ENCODE measurements at regions not wholly inside any gene's neighbourhood (a gene's known extent, or its start where the extent isn't known, plus 50 kb on each side); places are given as distances from the start of the nearest gene placed in this dataset.

DNA sequence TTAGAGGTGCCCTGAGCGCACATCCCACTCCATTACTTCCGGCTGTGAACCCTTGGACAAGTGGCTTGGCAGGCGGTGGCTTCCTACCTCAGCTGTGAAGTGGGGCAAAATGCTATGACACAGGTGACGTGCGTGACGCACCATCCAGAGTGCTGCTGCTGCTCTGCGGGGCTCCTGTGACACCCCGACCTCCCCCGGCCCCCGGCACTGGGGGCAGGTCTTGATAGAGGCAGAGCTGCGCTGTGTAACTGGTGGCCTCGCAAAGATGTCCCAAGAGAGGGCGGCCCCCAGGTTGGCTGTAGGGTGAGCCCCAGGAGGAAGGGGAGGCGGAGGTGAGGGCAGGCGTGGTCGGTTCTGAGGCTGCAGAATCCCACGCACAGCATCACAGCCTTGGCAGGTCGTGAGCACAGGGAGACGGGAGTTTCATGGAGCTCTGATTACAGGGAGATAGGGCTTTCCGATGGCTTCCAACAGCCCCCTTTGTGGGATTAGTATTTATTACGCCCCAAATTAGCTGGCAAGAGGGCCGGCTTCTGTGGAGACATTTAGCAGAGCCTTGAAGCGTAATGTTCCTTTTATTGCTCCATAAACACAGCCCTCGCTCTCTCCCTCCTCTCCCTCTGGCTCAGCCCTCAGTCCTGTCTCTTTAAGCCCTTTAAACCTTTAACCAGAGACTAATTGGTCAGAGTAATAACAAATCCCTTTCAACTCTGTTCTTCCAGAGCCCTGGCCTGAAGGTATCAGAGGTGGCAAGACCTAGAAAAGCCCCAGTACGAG lies 328.1 kb downstream of the C16orf95 start:
- no peak for DNase-seq (ENCODE audit: low read depth in 2 of 3, low spot score in 1 of 3)

DNA sequence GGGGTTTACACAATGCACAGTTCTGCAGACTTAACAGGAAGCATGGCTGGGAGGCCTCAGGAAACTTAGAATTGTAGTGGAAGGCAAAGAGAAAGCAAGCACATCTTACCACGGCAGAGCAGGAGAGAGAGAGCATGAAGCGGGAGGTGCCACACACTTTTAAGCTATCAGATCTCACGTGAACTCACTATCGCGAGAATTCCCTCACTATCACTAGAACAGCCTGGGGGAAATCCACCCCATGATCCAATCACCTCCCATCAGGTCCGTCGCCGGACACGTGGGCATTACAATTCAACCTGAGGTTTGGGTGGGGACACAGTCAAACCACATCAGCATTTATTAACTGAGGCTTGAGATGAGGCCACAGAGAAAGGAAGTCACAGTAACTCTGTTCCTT lies 326.7 kb downstream of the C16orf95 start:
- DNase-seq (ENCODE audit: low read depth in 2 of 3, low spot score in 1 of 3), result no peak

DNA sequence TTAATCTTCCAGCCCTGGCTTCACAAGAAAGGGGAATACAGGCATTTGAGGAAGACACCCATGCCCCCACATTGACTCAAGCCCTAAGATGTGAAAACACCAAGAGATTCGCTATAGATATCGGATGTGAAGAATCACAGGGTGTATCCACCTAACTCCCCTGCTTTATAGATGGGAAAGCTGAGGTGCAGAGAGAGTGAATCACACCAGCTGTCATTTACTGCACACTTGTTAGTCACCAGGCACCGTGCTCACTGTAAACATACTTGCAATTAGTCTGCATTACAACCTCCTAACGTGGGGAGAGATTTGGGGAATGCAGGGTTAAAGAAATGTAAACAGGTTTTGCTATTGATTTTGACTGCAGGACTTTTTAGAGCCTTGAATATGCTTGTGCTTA lies 325.5 kb downstream of the C16orf95 start:
- DNase-seq (ENCODE audit: low read depth in 2 of 3, low spot score in 1 of 3), result no peak

DNA sequence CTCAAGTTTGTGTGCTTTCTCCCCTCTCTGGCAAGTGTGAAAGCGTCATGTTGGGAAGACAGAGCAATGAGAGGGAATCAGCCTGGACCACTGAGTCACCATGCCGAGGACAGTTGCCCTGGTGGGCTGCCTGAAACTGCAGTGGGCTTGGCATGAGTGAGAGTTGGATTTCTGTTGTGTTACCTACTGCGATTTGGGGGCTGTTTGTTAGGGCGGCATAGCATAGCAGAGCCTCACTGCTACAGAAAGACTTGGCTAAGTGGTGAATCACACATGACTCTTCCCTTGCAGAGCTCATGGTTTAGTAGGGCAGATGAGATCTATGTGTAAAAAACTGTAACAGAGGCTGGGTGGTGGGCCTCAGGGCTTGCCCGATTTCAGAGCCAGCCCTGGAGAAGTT lies 324.6 kb downstream of the C16orf95 start:
- DNase-seq (ENCODE audit: low read depth in 2 of 3, low spot score in 1 of 3), result no peak

DNA sequence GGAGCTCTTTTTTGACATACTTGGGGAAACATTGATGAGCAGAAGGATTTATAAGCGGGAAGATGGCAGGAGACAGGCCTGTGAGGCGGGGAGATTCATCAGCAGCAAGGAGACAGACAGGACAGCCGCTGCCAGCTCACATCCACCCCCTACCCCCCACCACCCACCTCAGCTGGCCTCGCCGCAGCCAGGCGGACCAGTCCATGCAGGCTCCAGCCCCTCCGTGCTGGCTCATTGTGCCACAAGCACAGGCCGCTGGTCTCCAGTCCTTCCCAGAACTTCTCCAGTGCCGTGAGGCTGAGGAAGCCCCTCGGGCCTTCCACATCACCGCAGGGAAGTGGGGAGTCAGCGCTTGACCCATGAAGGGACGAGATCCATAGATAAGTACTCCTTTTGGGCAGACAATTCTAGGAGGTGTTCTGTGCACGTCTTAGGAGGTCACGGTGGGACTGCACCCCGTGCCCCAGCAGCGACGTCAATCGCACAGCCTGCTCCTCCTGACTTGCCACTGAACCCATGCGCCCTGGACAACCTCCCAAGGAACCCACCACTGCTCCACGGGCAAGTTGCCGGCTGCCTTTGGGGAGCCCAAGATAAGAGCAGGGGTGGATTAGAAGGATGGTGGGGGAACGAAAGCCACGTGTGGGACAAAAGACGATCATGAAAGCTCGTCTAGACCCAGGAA lies 323.6 kb downstream of the C16orf95 start:
- DNase-seq (ENCODE audit: low read depth in 2 of 3, low spot score in 1 of 3), result no peak

DNA sequence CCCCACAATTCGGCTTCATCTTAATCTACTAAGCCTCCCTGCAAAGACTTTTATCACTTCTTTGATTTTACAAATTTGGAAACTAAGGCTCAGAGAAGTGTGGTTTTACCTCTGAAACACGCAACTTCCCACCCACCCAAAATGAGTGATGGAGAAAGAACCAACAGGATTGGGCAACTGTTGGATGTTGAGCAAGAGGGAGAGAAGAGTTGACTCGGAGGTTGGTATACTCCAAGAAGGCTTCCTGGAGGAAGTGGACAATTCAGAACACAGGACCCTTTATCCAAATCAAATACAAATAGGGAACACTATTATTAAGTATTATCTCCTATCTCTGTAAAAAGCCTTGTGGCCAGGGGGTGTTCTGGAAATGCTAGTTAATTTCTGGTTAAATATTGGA lies 323.0 kb downstream of the C16orf95 start:
- DNase-seq (ENCODE audit: low read depth in 2 of 3, low spot score in 1 of 3), result no peak

- no peak for DNase-seq (ENCODE audit: low read depth in 2 of 3, low spot score in 1 of 3)
Observed at GRCh38 chr16:86994651-86995171, 322.5 kb downstream of the C16orf95 start.

DNA sequence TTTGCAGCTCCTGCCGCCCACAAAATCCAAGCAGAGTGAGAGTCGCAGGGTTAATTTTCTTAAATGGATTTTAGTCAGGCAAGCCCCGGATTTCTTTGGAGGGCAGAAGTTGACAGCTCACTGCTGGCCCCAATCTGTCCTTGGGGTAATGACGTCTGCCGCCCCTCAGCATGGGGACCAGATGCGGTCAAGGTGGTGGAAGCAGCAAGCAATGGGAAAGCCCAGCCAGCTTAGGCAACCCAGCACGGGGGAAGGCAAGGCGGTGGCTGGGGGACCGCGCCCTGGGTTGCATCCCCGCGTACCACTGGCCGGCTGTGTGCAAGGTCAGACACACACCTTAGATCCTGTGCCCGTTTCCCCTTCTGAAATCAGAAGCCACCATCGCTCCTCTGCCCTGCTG lies 321.7 kb downstream of the C16orf95 start:
- no peak for DNase-seq (ENCODE audit: low read depth in 2 of 3, low spot score in 1 of 3)

- DNase-seq (ENCODE audit: low read depth in 2 of 3, low spot score in 1 of 3), result no peak
Observed at GRCh38 chr16:86996081-86996480, 321.1 kb downstream of the C16orf95 start.

- no peak for DNase-seq (ENCODE audit: low read depth in 2 of 3, low spot score in 1 of 3)
Observed at GRCh38 chr16:86997058-86997457, 320.1 kb downstream of the C16orf95 start.

- no peak for DNase-seq (ENCODE audit: low read depth in 2 of 3, low spot score in 1 of 3)
Observed at GRCh38 chr16:86998196-86999001, 318.8 kb downstream of the C16orf95 start.

DNA sequence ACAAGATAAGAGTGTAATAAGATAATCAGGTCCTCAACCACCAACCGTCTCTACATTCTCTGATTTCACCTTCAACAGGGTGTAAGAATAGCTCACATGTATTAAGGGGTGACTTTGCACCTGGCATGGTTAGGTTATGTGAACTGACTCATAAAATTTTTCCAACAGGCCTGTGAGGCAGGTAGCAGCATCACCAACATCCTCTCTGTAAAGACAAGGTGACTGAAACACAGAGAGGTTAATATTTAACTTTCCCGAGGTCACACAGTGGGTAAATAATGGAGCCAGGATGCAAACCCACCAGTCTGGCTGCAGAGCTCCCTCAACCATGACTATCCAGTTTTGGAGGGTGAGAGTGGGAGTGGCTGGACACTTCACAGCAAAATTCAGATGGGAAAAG lies 317.2 kb downstream of the C16orf95 start:
- DNase-seq (ENCODE audit: low read depth in 2 of 3, low spot score in 1 of 3), result no peak

GRCh38 chr16:87002717-87003413 lies 314.3 kb downstream of the C16orf95 start:
- no peak for DNase-seq (ENCODE audit: low read depth in 2 of 3, low spot score in 1 of 3)

- DNase-seq (ENCODE audit: low read depth in 2 of 3, low spot score in 1 of 3), result no peak
Observed at GRCh38 chr16:87003414-87003755, 313.8 kb downstream of the C16orf95 start.

GRCh38 chr16:87006021-87006420 lies 311.2 kb downstream of the C16orf95 start:
- DNase-seq (ENCODE audit: low read depth in 2 of 3, low spot score in 1 of 3), result no peak

DNA sequence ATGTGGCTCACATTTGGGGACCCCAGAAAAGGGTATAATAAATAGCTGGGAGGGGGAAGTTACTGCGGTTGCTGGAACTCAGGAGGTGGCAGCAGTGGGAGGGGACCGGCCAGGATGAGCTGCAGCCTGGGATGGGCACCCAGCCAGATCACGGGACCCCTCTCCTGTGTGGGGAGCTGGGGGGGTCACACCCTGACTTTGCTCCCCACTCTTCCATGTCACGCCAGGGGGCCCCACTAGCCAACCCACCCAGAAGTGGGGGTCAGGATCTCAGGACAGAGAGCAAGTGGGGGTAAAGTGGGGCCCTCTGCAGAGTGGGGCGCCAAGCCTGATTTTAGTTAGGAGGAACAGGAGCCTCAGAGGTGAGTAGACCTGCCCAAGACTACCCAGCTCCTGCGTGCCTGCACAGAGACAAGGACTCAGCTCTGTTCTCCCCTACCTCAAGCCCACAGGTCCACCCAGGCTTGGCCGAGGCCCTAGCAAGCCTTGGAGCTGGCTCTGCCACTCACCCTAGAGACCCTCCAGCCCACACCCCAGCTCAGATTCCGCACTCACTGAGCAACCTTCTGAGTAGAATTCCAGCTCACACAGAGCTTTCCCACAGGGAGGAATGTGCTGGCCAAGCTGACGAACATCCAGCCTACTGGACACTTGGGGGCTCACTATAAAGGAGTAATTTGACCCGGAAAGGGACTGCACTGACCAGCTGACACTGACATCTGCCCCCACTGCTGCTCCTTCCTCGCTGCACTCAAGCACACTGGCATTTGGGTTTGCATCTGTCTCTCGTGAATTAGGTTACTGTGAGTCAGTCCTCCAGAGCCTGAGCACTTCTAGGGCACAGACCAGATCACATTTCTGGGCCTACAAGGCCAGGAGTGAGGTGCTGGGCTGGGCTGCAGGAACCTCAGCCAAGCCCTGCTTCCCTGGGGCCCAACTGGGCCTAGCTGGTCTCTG lies 310.1 kb downstream of the C16orf95 start:
- no peak for DNase-seq (ENCODE audit: low read depth in 2 of 3, low spot score in 1 of 3)

GRCh38 chr16:87007907-87008306 lies 309.3 kb downstream of the C16orf95 start:
- DNase-seq (ENCODE audit: low read depth in 2 of 3, low spot score in 1 of 3), result no peak

DNA sequence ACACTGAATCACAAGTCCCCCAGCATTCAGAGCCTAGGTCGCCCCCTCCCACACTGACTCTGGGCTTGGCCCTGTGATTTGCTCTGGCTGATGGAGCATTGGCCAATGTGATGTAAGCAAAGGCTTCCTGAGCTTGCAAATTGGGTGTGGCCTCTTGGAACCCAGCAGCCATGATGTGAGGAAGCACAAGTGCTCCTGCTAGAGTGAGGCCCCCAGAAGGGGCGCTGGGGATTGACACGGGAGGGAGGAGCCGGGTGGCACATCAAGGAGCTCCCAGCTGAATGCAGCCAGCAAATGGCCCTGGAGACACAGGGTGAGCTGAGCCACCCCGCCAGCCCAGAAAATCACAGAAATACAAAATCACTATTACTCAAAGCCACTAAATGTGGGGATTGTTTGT lies 308.5 kb downstream of the C16orf95 start:
- no peak for DNase-seq (ENCODE audit: low read depth in 2 of 3, low spot score in 1 of 3)

GRCh38 chr16:87012954-87013938 lies 303.9 kb downstream of the C16orf95 start:
- no peak for DNase-seq (ENCODE audit: low read depth in 2 of 3, low spot score in 1 of 3)
